Posterior cingulate gyrus (tissue), 11 donors: ENCODE measurements at regions not wholly inside any gene's neighbourhood (a gene's known extent, or its start where the extent isn't known, plus 50 kb on each side); places are given as distances from the start of the nearest gene placed in this dataset.
A peak's percentile ranks its signal among the peaks of the same experiment; 100 is the strongest.

Experiments used
- DNase-seq, 10 donors: peaks; one replicate each; pipeline versions ENCODE4 v3.0.0 to v3.0.0-alpha.2; 2020 to 2021; ENCODE audit warnings: mixed read lengths in 3 of 10
- intact Hi-C: fragments of 100-400 bp; cut with DNase I; formaldehyde crosslinking; loops from one replicate; pipeline ENCODE4 v1.15.1; 2023

- no peak for DNase-seq
- intact Hi-C loops, result no loop called here
These were observed 160.1 kb upstream of the GYPA start for GRCh38 chr4:144300616-144301015.

GRCh38 chr4:144302704-144303536 lies 162.4 kb upstream of the GYPA start:
- intact Hi-C loops, result no loop called here
- no peak for DNase-seq

- no peak for DNase-seq
- intact Hi-C loops, result no loop called here
These were observed 163.5 kb upstream of the GYPA start for GRCh38 chr4:144304025-144304424.

- no peak for DNase-seq
- intact Hi-C loops, result no loop called here
These were observed 170.0 kb upstream of the GYPA start for GRCh38 chr4:144310535-144310934.

- DNase-seq, result no peak
- intact Hi-C loops, result no loop called here
These were observed 172.9 kb upstream of the GYPA start for GRCh38 chr4:144313370-144313769.

GRCh38 chr4:144316869-144317268 lies 176.4 kb upstream of the GYPA start:
- intact Hi-C loops, result no loop called here
- DNase-seq, result no peak

- DNase-seq, result no peak
- intact Hi-C loops, result no loop called here
These were observed 178.3 kb upstream of the GYPA start for GRCh38 chr4:144318797-144319196.

- no peak for DNase-seq
- intact Hi-C loops, result no loop called here
These were observed 196.1 kb upstream of the GYPA start for GRCh38 chr4:144336633-144337032.

- intact Hi-C loops, result no loop called here
- no peak for DNase-seq
These were observed 197.6 kb upstream of the GYPA start for GRCh38 chr4:144338148-144338547.

GRCh38 chr4:144338834-144339233 lies 198.3 kb upstream of the GYPA start:
- DNase-seq, result no peak
- intact Hi-C loops, result no loop called here

- intact Hi-C loops, result no loop called here
- no peak for DNase-seq
These were observed 200.4 kb upstream of the GYPA start for GRCh38 chr4:144340931-144341330.

- DNase-seq, result no peak
- intact Hi-C loops, result no loop called here
These were observed 202.6 kb upstream of the GYPA start for GRCh38 chr4:144342949-144343760.

- intact Hi-C loops, result no loop called here
- no peak for DNase-seq
These were observed 206.6 kb upstream of the GYPA start for GRCh38 chr4:144347121-144347520.

GRCh38 chr4:144350706-144351105 lies 210.2 kb upstream of the GYPA start:
- intact Hi-C loops, result no loop called here
- no peak for DNase-seq

GRCh38 chr4:144351306-144351705 lies 210.8 kb upstream of the GYPA start:
- intact Hi-C loops, result no loop called here
- no peak for DNase-seq

- peak in 1 of 10 donors; percentile 79 for DNase-seq
- intact Hi-C loops, result no loop called here
These were observed 212.8 kb upstream of the GYPA start for GRCh38 chr4:144353292-144353691.

- intact Hi-C loops, result no loop called here
- no peak for DNase-seq
These were observed 215.6 kb upstream of the GYPA start for GRCh38 chr4:144355811-144356757.

- peak in 1 of 10 donors; percentile 46 for DNase-seq
- intact Hi-C loops, result no loop called here
These were observed 216.4 kb upstream of the GYPA start for GRCh38 chr4:144356941-144357381.

- DNase-seq, result no peak
- intact Hi-C loops, result no loop called here
These were observed 217.5 kb upstream of the GYPA start for GRCh38 chr4:144357975-144358374.

- DNase-seq, result no peak
- intact Hi-C loops, result no loop called here
These were observed 219.8 kb upstream of the GYPA start for GRCh38 chr4:144360146-144360793.
